ENCODE measurements at regions not wholly inside any gene's neighbourhood (a gene's known extent, or its start where the extent isn't known, plus 50 kb on each side); places are given as distances from the start of the nearest gene placed in this dataset.

- Mint-ChIP-seq H3K9me3 (ENCODE audit: unreplicated experiment) (peaks cover 4% of the 10 kb centered on the region), H3K4me1 (ENCODE audit: unreplicated experiment) (peaks cover 12% of the 10 kb centered on the region), H3K36me3 (ENCODE audit: unreplicated experiment) (no peaks in the 10 kb centered on the region), H3K4me3 (ENCODE audit: unreplicated experiment) (no peak overlapping the region), H3K27ac (ENCODE audit: unreplicated experiment) (no peak overlapping the region), H3K27me3 (ENCODE audit: unreplicated experiment) (peaks cover 3% of the 10 kb centered on the region)
- TF ChIP-seq CTCF (IDR thresholded peaks at IDR 0.05) = no peak
- DNase-seq (ENCODE audit: extremely low spot score, unreplicated experiment) = no peak
Measured at GRCh38 chr3:113104357-113105092, 106.8 kb upstream of the BOC start.

GRCh38 chr3:113105093-113105449 is 106.3 kb upstream of the BOC start:
- no peak for TF ChIP-seq CTCF (IDR thresholded peaks at IDR 0.05)
- no peaks in the 10 kb centered on the region for H3K36me3 Mint-ChIP-seq (ENCODE audit: unreplicated experiment)
- no peak overlapping the region for H3K4me3 Mint-ChIP-seq (ENCODE audit: unreplicated experiment)
- H3K27me3 Mint-ChIP-seq (ENCODE audit: unreplicated experiment) = peaks cover 3% of the 10 kb centered on the region
- peaks cover under 1% of the 10 kb centered on the region for H3K9me3 Mint-ChIP-seq (ENCODE audit: unreplicated experiment)
- no peak overlapping the region for H3K27ac Mint-ChIP-seq (ENCODE audit: unreplicated experiment)
- peaks cover 12% of the 10 kb centered on the region for H3K4me1 Mint-ChIP-seq (ENCODE audit: unreplicated experiment)
- DNase-seq (ENCODE audit: extremely low spot score, unreplicated experiment) = no peak

- Mint-ChIP-seq H3K4me1 (ENCODE audit: unreplicated experiment) (peaks cover 12% of the 10 kb centered on the region), H3K36me3 (ENCODE audit: unreplicated experiment) (no peaks in the 10 kb centered on the region), H3K27ac (ENCODE audit: unreplicated experiment) (no peak overlapping the region), H3K4me3 (ENCODE audit: unreplicated experiment) (no peak overlapping the region), H3K27me3 (ENCODE audit: unreplicated experiment) (peaks cover 3% of the 10 kb centered on the region), H3K9me3 (ENCODE audit: unreplicated experiment) (no peaks in the 10 kb centered on the region)
- no peak for DNase-seq (ENCODE audit: extremely low spot score, unreplicated experiment)
- no peak for TF ChIP-seq CTCF (IDR thresholded peaks at IDR 0.05)
Measured at GRCh38 chr3:113105966-113106660, 105.2 kb upstream of the BOC start.

GRCh38 chr3:113110267-113110666 is 101.1 kb upstream of the BOC start:
- no peak for TF ChIP-seq CTCF (IDR thresholded peaks at IDR 0.05)
- H3K4me1 Mint-ChIP-seq (ENCODE audit: unreplicated experiment) = peaks cover 9% of the 10 kb centered on the region

GRCh38 chr3:113111011-113111707 is 100.2 kb upstream of the BOC start:
- Mint-ChIP-seq H3K4me3 (ENCODE audit: unreplicated experiment) (no peak overlapping the region), H3K27ac (ENCODE audit: unreplicated experiment) (no peak overlapping the region), H3K4me1 (ENCODE audit: unreplicated experiment) (peaks cover under 1% of the 10 kb centered on the region), H3K9me3 (ENCODE audit: unreplicated experiment) (no peaks in the 10 kb centered on the region), H3K36me3 (ENCODE audit: unreplicated experiment) (no peaks in the 10 kb centered on the region), H3K27me3 (ENCODE audit: unreplicated experiment) (no peaks in the 10 kb centered on the region)
- DNase-seq (ENCODE audit: extremely low spot score, unreplicated experiment) = no peak
- no peak for TF ChIP-seq CTCF (IDR thresholded peaks at IDR 0.05)

More at GRCh38 chr3:113110267-113110666, 101.1 kb upstream of the BOC start:
- H3K9me3 Mint-ChIP-seq (ENCODE audit: unreplicated experiment) = no peaks in the 10 kb centered on the region
- no peak overlapping the region for H3K4me3 Mint-ChIP-seq (ENCODE audit: unreplicated experiment)
- H3K27me3 Mint-ChIP-seq (ENCODE audit: unreplicated experiment) = no peaks in the 10 kb centered on the region
- H3K27ac Mint-ChIP-seq (ENCODE audit: unreplicated experiment) = no peak overlapping the region
- no peaks in the 10 kb centered on the region for H3K36me3 Mint-ChIP-seq (ENCODE audit: unreplicated experiment)
- DNase-seq (ENCODE audit: extremely low spot score, unreplicated experiment) = no peak
